HepG2 (cell line): ENCODE measurements at regions not wholly inside any gene's neighbourhood (a gene's known extent, or its start where the extent isn't known, plus 50 kb on each side); places are given as distances from the start of the nearest gene placed in this dataset.
"Not testable (repeated sequence)": the region's sequence is repeated elsewhere in the genome, so short reads cannot be mapped to it uniquely, and the experiment has no call there.

Experiments used
- ATAC-seq: fragments of 200-7000 bp; cut with Tn5 transposase; 3 replicates; pipeline ENCODE4 v1.9.1; 2020; ENCODE audit warnings: mild to moderate bottlenecking, moderate library complexity
- BruUV-seq: library from RNA; stranded (reverse); fragments of 400-500 nt; replicated peaks from 2 replicates; lab custom pipeline; 2021; lab: Mats Ljungman, UMichigan
- CTCF ChIA-PET: fragments of 300-600 bp; formaldehyde crosslinking; extraction: SDS; loops from one replicate; lab custom pipeline; 2021; ENCODE audit warnings: low total read pairs, inconsistent platforms, low intra/inter-chr PET ratio; lab: Yijun Ruan, JAX
- POLR2A ChIA-PET: fragments of 350-600 bp; sonication (Branson Sonifier 250); formaldehyde crosslinking; loops from one replicate; lab custom pipeline; 2020; ENCODE audit warnings: antibody characterized with exemption, inconsistent platforms; lab: Yijun Ruan, JAX
- DNase-seq: peaks from one replicate; pipeline ENCODE4 v3.0.0-alpha.2; 2015; ENCODE audit warnings: low spot score
- FAIRE-seq: peaks from 3 replicates; lab custom pipeline; 2011; peaks lifted over from hg19 to GRCh38; lab: Jason Lieb, UNC
- H2AFZ ChIP-seq: one replicate; pipeline ENCODE4 v1.6.1; 2011; ENCODE audit warnings: low read length, inconsistent platforms
- H3K27ac ChIP-seq: fragments of 300-600 bp; 3 replicates; pipeline ENCODE4 v1.8.0; 2011; ENCODE audit warnings: mixed run types, mild to moderate bottlenecking, mixed read lengths, low read length, inconsistent platforms; ENCODE audit not compliant: insufficient read depth; ENCODE audit errors: extremely low read length
- H3K27me3 ChIP-seq, 2 experiments: fragments of 200-600 bp in 1 of 2; 2 replicates in 1 of 2; 3 replicates in 1 of 2; pipeline versions ENCODE4 v1.6.0 to v1.8.0; 2011; ENCODE audit warnings: low read length in 2 of 2, mild to moderate bottlenecking in 2 of 2, moderate library complexity in 2 of 2, inconsistent platforms in 1 of 2; ENCODE audit not compliant: insufficient read depth in 2 of 2, control insufficient read depth in 1 of 2
- H3K36me3 ChIP-seq, 2 experiments: fragments of 200-600 bp in 1 of 2; replicated peaks in 1 of 2; 2 replicates in 1 of 2; 3 replicates in 1 of 2; pipeline versions ENCODE4 v1.5.1 to v1.8.0; 2011; ENCODE audit warnings: low read length in 2 of 2, inconsistent platforms in 1 of 2; ENCODE audit not compliant: insufficient read depth in 2 of 2, control insufficient read depth in 1 of 2
- H3K4me1 ChIP-seq: 2 replicates; pipeline ENCODE4 v1.5.1; 2012; ENCODE audit warnings: low read length, inconsistent platforms; ENCODE audit not compliant: insufficient read depth
- H3K4me2 ChIP-seq: 2 replicates; pipeline ENCODE4 v1.6.0; 2011; ENCODE audit warnings: low read depth, low read length, inconsistent platforms
- H3K4me3 ChIP-seq, 3 experiments: fragments of 200-600 bp in 1 of 3; sonication (generic), shearing (Covaris generic) in 1 of 3; replicated peaks in 1 of 3; 2 replicates each; pipeline ENCODE4 v1.5.1; 2011 to 2016; ENCODE audit warnings: low read length in 3 of 3, inconsistent platforms in 2 of 3, low read depth in 2 of 3, mild to moderate bottlenecking in 2 of 3, control low read depth in 1 of 3, mixed read lengths in 1 of 3; ENCODE audit not compliant: insufficient read depth in 1 of 3
- H3K79me2 ChIP-seq: one replicate; pipeline ENCODE4 v1.6.1; 2011; ENCODE audit warnings: low read length, inconsistent platforms; ENCODE audit not compliant: insufficient read depth
- H3K9ac ChIP-seq: 2 replicates; pipeline ENCODE4 v1.6.0; 2011; ENCODE audit warnings: mild to moderate bottlenecking, low read depth, low read length, inconsistent platforms; ENCODE audit not compliant: insufficient read depth
- H3K9me3 ChIP-seq: 2 replicates; pipeline ENCODE4 v1.5.1; 2012; ENCODE audit warnings: mild to moderate bottlenecking, low read length
- H4K20me1 ChIP-seq: 2 replicates; pipeline ENCODE4 v1.6.0; 2011; ENCODE audit warnings: inconsistent platforms, mild to moderate bottlenecking, low read length, moderate library complexity; ENCODE audit not compliant: insufficient read depth
- CEBPB ChIP-seq: IDR thresholded peaks from 2 replicates; pipeline ENCODE4 v1.6.1; 2011; ENCODE audit warnings: low read depth, low read length, improper control_type of control experiment, borderline replicate concordance
- CEBPG ChIP-seq: IDR thresholded peaks from 2 replicates; pipeline ENCODE4 v1.6.1; 2016
- FOSL2 ChIP-seq: sonication (generic); formaldehyde crosslinking; IDR thresholded peaks from 2 replicates; pipeline ENCODE4 v1.4.0; 2020; ENCODE audit warnings: missing genetic modification reagents
- ZBTB33 ChIP-seq: sonication (generic); formaldehyde crosslinking; IDR thresholded peaks from 2 replicates; pipeline ENCODE4 v1.4.0; 2020; ENCODE audit warnings: missing genetic modification reagents
- ZMYM3 ChIP-seq: sonication (generic); formaldehyde crosslinking; IDR thresholded peaks from 2 replicates; pipeline ENCODE4 v1.5.1; 2020; ENCODE audit warnings: mild to moderate bottlenecking, missing genetic modification reagents
- ZNF362 ChIP-seq: sonication (generic); formaldehyde crosslinking; IDR thresholded peaks from 2 replicates; pipeline ENCODE4 v1.4.0; 2020; ENCODE audit warnings: missing genetic modification reagents, mild to moderate bottlenecking, borderline replicate concordance
- ZNF770 ChIP-seq: sonication (generic); formaldehyde crosslinking; IDR thresholded peaks from 2 replicates; pipeline ENCODE4 v1.5.0; 2020; ENCODE audit warnings: mild to moderate bottlenecking, missing genetic modification reagents
- WGBS: methylation state at CpG from one replicate; pipeline ENCODE4 v1.1.6; 2017; ENCODE audit warnings: low lambda C conversion rate; 5-methylcytosine and 5-hydroxymethylcytosine counted together
- in situ Hi-C: cut with HindIII; loops from 2 replicates; pipeline ENCODE4 v1.10.0; 2017; ENCODE audit warnings: low pct_unique_long_range_greater_than_20kb; ENCODE audit not compliant: extremely low pct_ligation_motif_present
- intact Hi-C: fragments of 100-400 bp; cut with micrococcal nuclease; formaldehyde crosslinking; loops from one replicate; pipeline ENCODE4 v1.10.0; 2022; ENCODE audit not compliant: unreplicated experiment

- FAIRE-seq, CTCF ChIA-PET, BruUV-seq: not testable (repeated sequence)
Observed at GRCh38 chr16:10301547-10301946, 84.3 kb upstream of the ATF7IP2 start.

More at GRCh38 chr16:10301547-10301946, 84.3 kb upstream of the ATF7IP2 start:
- H3K4me2 ChIP-seq, H2AFZ ChIP-seq, H3K9ac ChIP-seq, in situ Hi-C loops, H3K9me3 ChIP-seq, H4K20me1 ChIP-seq, H3K79me2 ChIP-seq, H3K36me3 ChIP-seq, H3K4me3 ChIP-seq, DNase-seq, ATAC-seq, H3K27me3 ChIP-seq, H3K27ac ChIP-seq, intact Hi-C loops: not testable (repeated sequence)
- POLR2A ChIA-PET: interaction anchor here (1.3 to 1.9 kb wide), 2 partner anchors 32 to 84 kb away, joined by 4 to 7 read pairs; partner anchors contain the start of gene ATF7IP2
- 67% methylated on average over 6 of the region's 6 CpGs for WGBS
- H3K4me1 ChIP-seq: peaks cover 36% of the 10 kb centered on the region
- TF ChIP-seq CEBPG (CRISPR knock-in tag) (peak; percentile 54), CEBPB (0 out of 2 replicates have a peak, but pooled peaks have one; percentile 8), ZBTB33 (CRISPR knock-in tag) (peak; percentile 66; the same call in 1 of the 2 replicates), ZMYM3 (CRISPR knock-in tag) (peak; percentile 49; the same call in 1 of the 2 replicates), ZNF770 (peak; percentile 85), ZNF362 (peak; percentile 67; the same call in 1 of the 2 replicates), FOSL2 (CRISPR knock-in tag) (peak; percentile 58)
